HCT116 (cell line): ENCODE measurements at regions not wholly inside any gene's neighbourhood (a gene's known extent, or its start where the extent isn't known, plus 50 kb on each side); places are given as distances from the start of the nearest gene placed in this dataset.

ENCODE experiments used
- ATAC-seq: fragments of 200-7000 bp; cut with Tn5 transposase; 2 replicates; pipeline ENCODE4 v1.9.1; 2020; ENCODE audit warnings: mild to moderate bottlenecking, moderate library complexity
- BruUV-seq: library from RNA; stranded (reverse); fragments of 400-500 nt; replicated peaks from 2 replicates; lab custom pipeline; 2021; lab: Mats Ljungman, UMichigan
- CTCF ChIA-PET: fragments of 300-600 bp; sonication (Branson Sonifier 250); formaldehyde crosslinking; loops from one replicate; lab custom pipeline; 2021; ENCODE audit warnings: antibody characterized with exemption; lab: Charles Lee
- POLR2A ChIA-PET: fragments of 300-600, 350-600 bp; sonication (Branson Sonifier 250); formaldehyde crosslinking; loops from one replicate; lab custom pipeline; 2021; ENCODE audit warnings: antibody characterized with exemption; lab: Charles Lee
- RAD21 ChIA-PET, 2 experiments: fragments of 300-600 bp; sonication (Branson Sonifier 250); formaldehyde crosslinking; loops; one replicate each; lab custom pipeline; 2023; ENCODE audit warnings: low total read pairs in 2 of 2; ENCODE audit not compliant: uncharacterized antibody in 2 of 2, unreplicated experiment in 2 of 2, low non-redundant PET in 1 of 2; lab: Charles Lee
- DNase-seq: peaks from one replicate; pipeline ENCODE4 v3.0.0-alpha.2; 2010; ENCODE audit warnings: low read depth, low spot score
- H2AFZ ChIP-seq: fragments of 200-600 bp; shearing (Covaris generic), sonication (generic); 2 replicates; pipeline ENCODE4 v1.6.1; 2017; ENCODE audit warnings: low read depth, mixed run types, mixed read lengths, antibody characterized with exemption, low read length; ENCODE audit not compliant: poor library complexity, severe bottlenecking
- H3K27ac ChIP-seq: 2 replicates; pipeline ENCODE4 v1.5.1; 2012; ENCODE audit warnings: low read depth, low read length
- H3K27me3 ChIP-seq: fragments of 200-600 bp; sonication (generic); 2 replicates; pipeline ENCODE4 v1.6.1; 2016; ENCODE audit warnings: mixed run types, low read length, mixed read lengths; ENCODE audit not compliant: insufficient read depth
- H3K36me3 ChIP-seq, 2 experiments: fragments of 200-500 bp in 1 of 2; fragments of 200-600 bp in 1 of 2; sonication (Bioruptor generic) in 1 of 2; sonication (generic) in 1 of 2; 2 replicates each; pipeline versions ENCODE4 v1.5.1 to v1.6.1; 2014 to 2016; ENCODE audit warnings: low read length in 2 of 2, inconsistent platforms in 1 of 2, mixed read lengths in 1 of 2, mixed run types in 1 of 2; ENCODE audit not compliant: insufficient read depth in 2 of 2, control insufficient read depth in 1 of 2
- H3K4me1 ChIP-seq, 2 experiments: fragments of 200-600 bp in 1 of 2; sonication (generic) in 1 of 2; 2 replicates each; pipeline versions ENCODE4 v1.5.1 to v1.6.1; 2012 to 2017; ENCODE audit warnings: low read length in 2 of 2, inconsistent platforms in 1 of 2, mild to moderate bottlenecking in 1 of 2, mixed read lengths in 1 of 2, mixed run types in 1 of 2, moderate library complexity in 1 of 2; ENCODE audit not compliant: insufficient read depth in 2 of 2, control insufficient read depth in 1 of 2
- H3K4me2 ChIP-seq: fragments of 200-600 bp; sonication (generic); 2 replicates; pipeline ENCODE4 v1.6.1; 2017; ENCODE audit warnings: mixed run types, low read length, mixed read lengths
- H3K4me3 ChIP-seq, 2 experiments: fragments of 200-600 bp in 1 of 2; sonication (generic) in 1 of 2; replicated peaks in 1 of 2; 2 replicates each; pipeline ENCODE4 v1.5.1; 2011 to 2016; ENCODE audit warnings: low read length in 2 of 2, control low read depth in 1 of 2, low read depth in 1 of 2, mild to moderate bottlenecking in 1 of 2, mixed read lengths in 1 of 2, mixed run types in 1 of 2
- H3K79me2 ChIP-seq: fragments of 200-600 bp; sonication (generic); 2 replicates; pipeline ENCODE4 v1.6.1; 2017; ENCODE audit warnings: mild to moderate bottlenecking, mixed run types, low read length, moderate library complexity, mixed read lengths; ENCODE audit not compliant: insufficient read depth
- H3K9ac ChIP-seq: fragments of 200-600 bp; sonication (generic); 2 replicates; pipeline ENCODE4 v1.6.1; 2016; ENCODE audit warnings: low read length, mixed read lengths
- H3K9me2 ChIP-seq: fragments of 200-600 bp; sonication (generic), shearing (Covaris generic); 2 replicates; pipeline ENCODE4 v1.6.1; 2017; ENCODE audit warnings: mixed run types, mild to moderate bottlenecking, moderate library complexity; ENCODE audit not compliant: insufficient read depth
- H3K9me3 ChIP-seq, 2 experiments: fragments of 200-500 bp in 1 of 2; fragments of 200-600 bp in 1 of 2; sonication (Bioruptor generic) in 1 of 2; sonication (generic) in 1 of 2; 2 replicates each; pipeline ENCODE4 v1.6.1; 2014 to 2017; ENCODE audit warnings: low read length in 2 of 2, mixed read lengths in 2 of 2, inconsistent platforms in 1 of 2, low read depth in 1 of 2, mild to moderate bottlenecking in 1 of 2, mixed run types in 1 of 2, moderate library complexity in 1 of 2; ENCODE audit not compliant: control insufficient read depth in 1 of 2, insufficient read depth in 1 of 2
- H4K20me1 ChIP-seq: fragments of 200-600 bp; sonication (generic), shearing (Covaris generic); 2 replicates; pipeline ENCODE4 v1.6.1; 2017; ENCODE audit warnings: mixed run types, mild to moderate bottlenecking, moderate library complexity; ENCODE audit not compliant: insufficient read depth
- ATF3 ChIP-seq: IDR thresholded peaks from 2 replicates; pipeline ENCODE4 v1.6.1; 2012
- CEBPB ChIP-seq: IDR thresholded peaks from 2 replicates; pipeline ENCODE4 v1.6.1; 2012; ENCODE audit warnings: low read depth
- CTCF ChIP-seq, 3 experiments: fragments of 200-600 bp in 1 of 3; sonication (generic) in 1 of 3; IDR thresholded peaks in 2 of 3; conservative IDR thresholded peaks in 1 of 3; 2 replicates each; pipeline ENCODE4 v1.5.1; 2012 to 2017; ENCODE audit warnings: low read depth in 2 of 3, low read length in 2 of 3, antibody characterized with exemption in 1 of 3, borderline replicate concordance in 1 of 3, control low read depth in 1 of 3, mild to moderate bottlenecking in 1 of 3, mixed read lengths in 1 of 3, mixed run types in 1 of 3, moderate library complexity in 1 of 3; ENCODE audit not compliant: insufficient read depth in 1 of 3
- EGR1 ChIP-seq: IDR thresholded peaks from 2 replicates; pipeline ENCODE4 v1.6.1; 2012; ENCODE audit warnings: low read depth
- EZH2 ChIP-seq: fragments of 200-600 bp; sonication (generic); IDR thresholded peaks from 2 replicates; pipeline ENCODE4 v1.6.1; 2017; ENCODE audit warnings: antibody characterized with exemption, mixed run types
- JUND ChIP-seq: IDR thresholded peaks from 2 replicates; pipeline ENCODE4 v1.6.1; 2012
- MAX ChIP-seq: IDR thresholded peaks from 2 replicates; pipeline ENCODE4 v1.6.1; 2012
- POLR2A ChIP-seq: IDR thresholded peaks from 2 replicates; pipeline ENCODE4 v1.7.0; 2011; ENCODE audit warnings: borderline replicate concordance; ENCODE audit not compliant: insufficient read depth, insufficient read length; ENCODE audit errors: extremely low read depth
- POLR2AphosphoS5 ChIP-seq: IDR thresholded peaks from 2 replicates; pipeline ENCODE4 v1.6.1; 2011; ENCODE audit warnings: mild to moderate bottlenecking, low read depth, low read length, moderate library complexity
- RAD21 ChIP-seq: IDR thresholded peaks from 2 replicates; pipeline ENCODE4 v1.6.1; 2012; ENCODE audit warnings: low read depth, mild to moderate bottlenecking
- REST ChIP-seq: IDR thresholded peaks from 2 replicates; pipeline ENCODE4 v1.6.1; 2012; ENCODE audit warnings: low read depth
- SIN3A ChIP-seq: IDR thresholded peaks from 2 replicates; pipeline ENCODE4 v1.6.1; 2012; ENCODE audit warnings: low read depth
- TCF7L2 ChIP-seq: IDR thresholded peaks from 2 replicates; pipeline ENCODE4 v1.7.0; 2011; ENCODE audit warnings: borderline replicate concordance, inconsistent platforms; ENCODE audit not compliant: insufficient read depth, insufficient read length; ENCODE audit errors: extremely low read depth
- ZFX ChIP-seq: fragments of 450-650 bp; IDR thresholded peaks from 2 replicates; pipeline ENCODE4 v1.6.1; 2017
- ZNF274 ChIP-seq: fragments of 200-500 bp; sonication (Bioruptor generic); IDR thresholded peaks from 2 replicates; pipeline ENCODE4 v1.6.1; 2014; ENCODE audit warnings: mild to moderate bottlenecking, low read depth, low read length, inconsistent platforms
- intact Hi-C: fragments of 100-400 bp; cut with micrococcal nuclease; formaldehyde crosslinking; loops from 2 replicates; pipeline ENCODE4 v1.10.0; 2022

GRCh38 chr2:60379684-60380083 is 173.8 kb downstream of the BCL11A start:
- Histone ChIP-seq H3K4me1 (no peaks in the 10 kb centered on the region), H3K4me2 (no peak overlapping the region), H4K20me1 (no peaks in the 10 kb centered on the region), H3K27me3 (peaks cover 24% of the 10 kb centered on the region), H3K9me3 (no peaks in the 10 kb centered on the region), H3K79me2 (no peaks in the 10 kb centered on the region), H3K9ac (no peak overlapping the region), H3K27ac (no peak overlapping the region), H3K36me3 (no peaks in the 10 kb centered on the region), H3K9me2 (no peaks in the 10 kb centered on the region), H3K4me3 (no peak overlapping the region), H2AFZ (no peak overlapping the region)
- TF ChIP-seq POLR2AphosphoS5 (no peak), RAD21 (no peak), TCF7L2 (no peak), POLR2A (no peak), ZNF274 (no peak), JUND (no peak), EGR1 (no peak), ATF3 (no peak), CEBPB (no peak), EZH2 (no peak)
- ChIA-PET RAD21 (no interaction called here), POLR2A (no interaction called here), CTCF (no interaction called here)
- intact Hi-C loops, result no loop called here
- DNase-seq (no peak), ATAC-seq (no peak)
- BruUV-seq, result no TSS peak

GRCh38 chr2:60379216-60379615 is 174.2 kb downstream of the BCL11A start:
- H3K9me3 ChIP-seq, result no peaks in the 10 kb centered on the region
- no peak for TF ChIP-seq RAD21
- TF ChIP-seq TCF7L2, result no peak
- no peak for TF ChIP-seq ZFX
- no peak for TF ChIP-seq EGR1
- no peak for TF ChIP-seq ZNF274
- no peak for TF ChIP-seq ATF3
- TF ChIP-seq POLR2AphosphoS5, result no peak
- TF ChIP-seq SIN3A, result no peak
- TF ChIP-seq REST, result no peak
- TF ChIP-seq MAX, result no peak
- no peak for TF ChIP-seq CTCF (IDR thresholded peaks at IDR 0.05 in 2 of 3, conservative IDR thresholded peaks at IDR 0.05 in 1 of 3; ENCODE audit: borderline replicate concordance in 1 of 3, insufficient read depth in 1 of 3, low read depth in 2 of 3, low read length in 2 of 3)
- peaks cover 27% of the 10 kb centered on the region for H3K27me3 ChIP-seq
- ChIA-PET RAD21 (no interaction called here), POLR2A (no interaction called here), CTCF (no interaction called here)
- H3K27ac ChIP-seq, result no peak overlapping the region
- no peaks in the 10 kb centered on the region for H3K4me1 ChIP-seq
- H3K4me3 ChIP-seq, result no peak overlapping the region
- DNase-seq (no peak), ATAC-seq (no peak)
- H3K9ac ChIP-seq, result no peak overlapping the region
- no peaks in the 10 kb centered on the region for H4K20me1 ChIP-seq
- no peaks in the 10 kb centered on the region for H3K79me2 ChIP-seq
- H2AFZ ChIP-seq, result no peak overlapping the region
- no peaks in the 10 kb centered on the region for H3K36me3 ChIP-seq
- no peak overlapping the region for H3K4me2 ChIP-seq
- no peaks in the 10 kb centered on the region for H3K9me2 ChIP-seq
- intact Hi-C loops, result no loop called here
- BruUV-seq, result no TSS peak
